ENCODE measurements at regions not wholly inside any gene's neighbourhood (a gene's known extent, or its start where the extent isn't known, plus 50 kb on each side); places are given as distances from the start of the nearest gene placed in this dataset.

GRCh38 chr6:104109806-104110205, 749.9 kb downstream of the HACE1 start:
- TF ChIP-seq EP300 (IDR thresholded peaks at IDR 0.05) (no peak), POLR2A (IDR thresholded peaks at IDR 0.05) (no peak), POLR2AphosphoS5 (IDR thresholded peaks at IDR 0.05) (no peak)
- TF ChIP-seq, protein P1, sequence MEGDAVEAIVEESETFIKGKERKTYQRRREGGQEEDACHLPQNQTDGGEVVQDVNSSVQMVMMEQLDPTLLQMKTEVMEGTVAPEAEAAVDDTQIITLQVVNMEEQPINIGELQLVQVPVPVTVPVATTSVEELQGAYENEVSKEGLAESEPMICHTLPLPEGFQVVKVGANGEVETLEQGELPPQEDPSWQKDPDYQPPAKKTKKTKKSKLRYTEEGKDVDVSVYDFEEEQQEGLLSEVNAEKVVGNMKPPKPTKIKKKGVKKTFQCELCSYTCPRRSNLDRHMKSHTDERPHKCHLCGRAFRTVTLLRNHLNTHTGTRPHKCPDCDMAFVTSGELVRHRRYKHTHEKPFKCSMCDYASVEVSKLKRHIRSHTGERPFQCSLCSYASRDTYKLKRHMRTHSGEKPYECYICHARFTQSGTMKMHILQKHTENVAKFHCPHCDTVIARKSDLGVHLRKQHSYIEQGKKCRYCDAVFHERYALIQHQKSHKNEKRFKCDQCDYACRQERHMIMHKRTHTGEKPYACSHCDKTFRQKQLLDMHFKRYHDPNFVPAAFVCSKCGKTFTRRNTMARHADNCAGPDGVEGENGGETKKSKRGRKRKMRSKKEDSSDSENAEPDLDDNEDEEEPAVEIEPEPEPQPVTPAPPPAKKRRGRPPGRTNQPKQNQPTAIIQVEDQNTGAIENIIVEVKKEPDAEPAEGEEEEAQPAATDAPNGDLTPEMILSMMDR (IDR thresholded peaks at IDR 0.05) = no peak
